ENCODE measurements at regions not wholly inside any gene's neighbourhood (a gene's known extent, or its start where the extent isn't known, plus 50 kb on each side); places are given as distances from the start of the nearest gene placed in this dataset.

DNA sequence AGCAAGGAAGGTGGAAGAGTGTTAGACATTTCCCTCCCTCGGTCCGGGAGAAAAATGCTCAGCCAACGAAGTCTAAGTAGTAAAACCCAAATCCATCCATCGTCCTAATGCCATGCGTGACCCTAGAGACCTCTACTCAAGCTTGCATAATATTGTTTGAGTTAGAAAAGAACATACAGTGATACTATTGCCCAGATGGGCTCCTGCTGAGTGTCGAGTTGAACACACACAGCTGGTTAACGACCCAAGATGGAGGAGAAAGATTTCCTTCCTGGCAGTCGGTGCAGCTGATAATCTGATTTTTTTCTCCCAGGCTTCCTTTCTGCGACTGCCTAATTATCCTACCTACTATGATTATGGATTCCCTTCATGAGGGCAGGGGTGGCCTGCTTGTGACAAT lies 164.4 kb upstream of the KCNG1 start:
- TF ChIP-seq, protein P1, sequence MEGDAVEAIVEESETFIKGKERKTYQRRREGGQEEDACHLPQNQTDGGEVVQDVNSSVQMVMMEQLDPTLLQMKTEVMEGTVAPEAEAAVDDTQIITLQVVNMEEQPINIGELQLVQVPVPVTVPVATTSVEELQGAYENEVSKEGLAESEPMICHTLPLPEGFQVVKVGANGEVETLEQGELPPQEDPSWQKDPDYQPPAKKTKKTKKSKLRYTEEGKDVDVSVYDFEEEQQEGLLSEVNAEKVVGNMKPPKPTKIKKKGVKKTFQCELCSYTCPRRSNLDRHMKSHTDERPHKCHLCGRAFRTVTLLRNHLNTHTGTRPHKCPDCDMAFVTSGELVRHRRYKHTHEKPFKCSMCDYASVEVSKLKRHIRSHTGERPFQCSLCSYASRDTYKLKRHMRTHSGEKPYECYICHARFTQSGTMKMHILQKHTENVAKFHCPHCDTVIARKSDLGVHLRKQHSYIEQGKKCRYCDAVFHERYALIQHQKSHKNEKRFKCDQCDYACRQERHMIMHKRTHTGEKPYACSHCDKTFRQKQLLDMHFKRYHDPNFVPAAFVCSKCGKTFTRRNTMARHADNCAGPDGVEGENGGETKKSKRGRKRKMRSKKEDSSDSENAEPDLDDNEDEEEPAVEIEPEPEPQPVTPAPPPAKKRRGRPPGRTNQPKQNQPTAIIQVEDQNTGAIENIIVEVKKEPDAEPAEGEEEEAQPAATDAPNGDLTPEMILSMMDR (IDR thresholded peaks at IDR 0.05; ENCODE audit: low read depth, low read length) = no peak
- no peak for TF ChIP-seq EZH2phosphoT487 (IDR thresholded peaks at IDR 0.05; ENCODE audit: low read depth)
